Right renal cortex interstitium (tissue), 3 donors: ENCODE measurements at regions not wholly inside any gene's neighbourhood (a gene's known extent, or its start where the extent isn't known, plus 50 kb on each side); places are given as distances from the start of the nearest gene placed in this dataset.

ENCODE experiments used
- DNase-seq, 3 donors: peaks; one replicate each; pipeline ENCODE4 v3.0.0-alpha.2; 2013; ENCODE audit warnings: low read depth in 3 of 3, low spot score in 2 of 3

- no peak for DNase-seq
These were observed 140.7 kb downstream of the NOL4 start for GRCh38 chr18:34083910-34084535.

GRCh38 chr18:34077599-34077998 is 147.1 kb downstream of the NOL4 start:
- DNase-seq, result no peak

- DNase-seq, result no peak
These were observed 148.5 kb downstream of the NOL4 start for GRCh38 chr18:34075963-34076860.

GRCh38 chr18:34061226-34061625 is 163.5 kb downstream of the NOL4 start:
- DNase-seq, result no peak

GRCh38 chr18:34055227-34055626 is 169.5 kb downstream of the NOL4 start:
- DNase-seq, result no peak

- no peak for DNase-seq
These were observed 174.1 kb downstream of the NOL4 start for GRCh38 chr18:34050661-34051060.

GRCh38 chr18:34049511-34049910 is 175.2 kb downstream of the NOL4 start:
- DNase-seq, result no peak

- no peak for DNase-seq
These were observed 176.3 kb downstream of the NOL4 start for GRCh38 chr18:34048423-34048822.

- no peak for DNase-seq
These were observed 182.1 kb downstream of the NOL4 start for GRCh38 chr18:34042423-34043146.

GRCh38 chr18:34039611-34040010 is 185.1 kb downstream of the NOL4 start:
- DNase-seq, result no peak

GRCh38 chr18:34039201-34039600 is 185.5 kb downstream of the NOL4 start:
- no peak for DNase-seq

GRCh38 chr18:34038086-34038485 is 186.6 kb downstream of the NOL4 start:
- DNase-seq, result no peak

GRCh38 chr18:34033968-34034367 is 190.7 kb downstream of the NOL4 start:
- no peak for DNase-seq

GRCh38 chr18:34031810-34032209 is 192.9 kb downstream of the NOL4 start:
- DNase-seq, result no peak

- no peak for DNase-seq
These were observed 196.4 kb downstream of the NOL4 start for GRCh38 chr18:34028324-34028723.

GRCh38 chr18:34025191-34025801 is 199.4 kb downstream of the NOL4 start:
- no peak for DNase-seq

- DNase-seq, result no peak
These were observed 201.2 kb downstream of the NOL4 start for GRCh38 chr18:34023471-34023870.

- DNase-seq, result no peak
These were observed 206.4 kb downstream of the NOL4 start for GRCh38 chr18:34018336-34018735.

- DNase-seq, result no peak
These were observed 221.0 kb downstream of the NOL4 start for GRCh38 chr18:34003687-34004086.

- DNase-seq, result no peak
These were observed 222.6 kb downstream of the NOL4 start for GRCh38 chr18:34002130-34002529.

- no peak for DNase-seq
These were observed 223.3 kb downstream of the NOL4 start for GRCh38 chr18:34001376-34001775.
